Activated CD4-positive, CD25-positive, alpha-beta regulatory T cell treated with anti-CD3 and anti-CD28 coated beads, Interleukin-2, amount 50 U/mL, for 72 hours (primary cell): ENCODE measurements at regions not wholly inside any gene's neighbourhood (a gene's known extent, or its start where the extent isn't known, plus 50 kb on each side); places are given as distances from the start of the nearest gene placed in this dataset.
"Not testable (repeated sequence)": the region's sequence is repeated elsewhere in the genome, so short reads cannot be mapped to it uniquely, and the experiment has no call there.

ENCODE experiments used
- DNase-seq: peaks from one replicate; pipeline ENCODE4 v3.0.0; 2021

GRCh38 chr22:11795979-11796378 is 3732.0 kb upstream of the OR11H1 start:
- not testable (repeated sequence) for DNase-seq

DNA sequence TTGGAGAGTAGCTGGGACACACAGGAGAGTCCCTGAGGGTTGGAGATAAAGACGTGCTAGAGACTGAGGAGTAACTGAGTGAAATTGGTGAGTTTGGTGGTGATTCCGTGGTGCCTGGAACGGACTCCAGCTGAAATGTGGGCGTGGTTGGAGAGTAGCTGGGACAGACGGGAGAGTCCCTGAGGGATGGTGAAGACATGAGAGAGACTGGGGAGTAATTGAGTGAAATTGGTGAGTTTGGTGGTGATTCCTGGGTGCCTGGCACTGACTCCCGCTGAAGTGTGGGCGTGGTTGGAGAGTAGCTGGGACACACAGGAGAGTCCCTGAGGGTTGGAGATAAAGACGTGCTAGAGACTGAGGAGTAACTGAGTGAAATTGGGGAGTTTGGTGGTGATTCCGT is 3712.5 kb upstream of the OR11H1 start:
- not testable (repeated sequence) for DNase-seq

GRCh38 chr22:11818845-11819244 is 3709.1 kb upstream of the OR11H1 start:
- DNase-seq = not testable (repeated sequence)

- not testable (repeated sequence) for DNase-seq
These were observed 3705.7 kb upstream of the OR11H1 start for GRCh38 chr22:11822326-11822725.

GRCh38 chr22:11825009-11825408 is 3703.0 kb upstream of the OR11H1 start:
- not testable (repeated sequence) for DNase-seq

DNA sequence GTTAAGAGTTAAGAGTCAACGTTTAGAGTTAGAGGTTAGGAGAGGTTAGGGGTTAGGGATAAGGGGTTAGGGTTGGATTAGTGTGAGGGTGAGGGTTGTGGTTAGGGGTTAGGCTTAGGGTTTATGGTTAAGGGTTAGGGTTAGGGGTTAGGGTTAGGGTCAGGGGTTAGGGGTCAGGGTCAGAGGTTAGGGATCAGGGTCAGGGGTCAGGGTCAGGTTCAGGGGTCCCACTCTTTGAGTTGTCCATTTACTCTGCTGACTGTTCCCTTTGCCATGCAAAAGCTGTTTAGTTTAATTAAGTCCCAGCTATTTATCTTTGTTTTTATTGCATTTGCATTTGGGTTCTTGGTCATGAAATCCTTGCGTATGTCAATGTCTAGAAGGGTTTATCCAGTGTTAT is 3702.0 kb upstream of the OR11H1 start:
- not testable (repeated sequence) for DNase-seq

GRCh38 chr22:11829426-11829825 is 3698.6 kb upstream of the OR11H1 start:
- peak; percentile 28 for DNase-seq
